Activated CD8-positive, alpha-beta T cell treated with anti-CD3 and anti-CD28 coated beads, Interleukin-2, amount 10 ng/mL, durations not matched to agents 7 days and 5 days (primary cell): ENCODE measurements at regions not wholly inside any gene's neighbourhood (a gene's known extent, or its start where the extent isn't known, plus 50 kb on each side); places are given as distances from the start of the nearest gene placed in this dataset.
A peak's percentile ranks its signal among the peaks of the same experiment; 100 is the strongest.
"Not testable (repeated sequence)": the region's sequence is repeated elsewhere in the genome, so short reads cannot be mapped to it uniquely, and the experiment has no call there.

Source experiments
- ATAC-seq: fragments of 150-1000 bp; cut with Tn5 transposase; one replicate; pipeline ENCODE4 v1.10.0; 2021; ENCODE audit warnings: moderate library complexity
- CTCF ChIA-PET: fragments of 350-600 bp; sonication (Branson Sonifier 250); formaldehyde crosslinking; loops from one replicate; lab custom pipeline; 2021; ENCODE audit warnings: antibody characterized with exemption; lab: Charles Lee
- POLR2A ChIA-PET: fragments of 350-600 bp; sonication (Branson Sonifier 250); formaldehyde crosslinking; loops from one replicate; lab custom pipeline; 2021; ENCODE audit warnings: antibody characterized with exemption; lab: Charles Lee
- DNase-seq: peaks from one replicate; pipeline ENCODE4 v3.0.0-alpha.2; 2020
- H3K27ac Mint-ChIP-seq: one replicate; pipeline ENCODE4 v1.8.0; 2021; ENCODE audit warnings: mild to moderate bottlenecking, mixed read lengths
- H3K27me3 Mint-ChIP-seq: one replicate; pipeline ENCODE4 v1.8.0; 2021; ENCODE audit warnings: low read depth, mixed read lengths
- H3K36me3 Mint-ChIP-seq: one replicate; pipeline ENCODE4 v1.8.0; 2021; ENCODE audit warnings: low read depth, mixed read lengths
- H3K4me1 Mint-ChIP-seq: one replicate; pipeline ENCODE4 v1.8.0; 2021; ENCODE audit warnings: low read depth, mixed read lengths
- H3K4me3 Mint-ChIP-seq: one replicate; pipeline ENCODE4 v1.8.0; 2021; ENCODE audit warnings: mild to moderate bottlenecking, mixed read lengths
- H3K9me3 Mint-ChIP-seq: one replicate; pipeline ENCODE4 v1.8.0; 2022; ENCODE audit warnings: mixed read lengths; ENCODE audit not compliant: insufficient read depth

- Mint-ChIP-seq H3K4me1 (peaks cover 35% of the 10 kb centered on the region), H3K9me3 (no peaks in the 10 kb centered on the region), H3K36me3 (peaks cover 2% of the 10 kb centered on the region), H3K27ac (no peak overlapping the region), H3K4me3 (no peak overlapping the region), H3K27me3 (peaks cover 39% of the 10 kb centered on the region)
- CTCF ChIA-PET = no interaction called here
- POLR2A ChIA-PET = no interaction called here
- DNase-seq = no peak
- no peak for ATAC-seq
Measured at GRCh38 chr20:25856256-25856884, 159.7 kb upstream of the ZNF337 start.

DNA sequence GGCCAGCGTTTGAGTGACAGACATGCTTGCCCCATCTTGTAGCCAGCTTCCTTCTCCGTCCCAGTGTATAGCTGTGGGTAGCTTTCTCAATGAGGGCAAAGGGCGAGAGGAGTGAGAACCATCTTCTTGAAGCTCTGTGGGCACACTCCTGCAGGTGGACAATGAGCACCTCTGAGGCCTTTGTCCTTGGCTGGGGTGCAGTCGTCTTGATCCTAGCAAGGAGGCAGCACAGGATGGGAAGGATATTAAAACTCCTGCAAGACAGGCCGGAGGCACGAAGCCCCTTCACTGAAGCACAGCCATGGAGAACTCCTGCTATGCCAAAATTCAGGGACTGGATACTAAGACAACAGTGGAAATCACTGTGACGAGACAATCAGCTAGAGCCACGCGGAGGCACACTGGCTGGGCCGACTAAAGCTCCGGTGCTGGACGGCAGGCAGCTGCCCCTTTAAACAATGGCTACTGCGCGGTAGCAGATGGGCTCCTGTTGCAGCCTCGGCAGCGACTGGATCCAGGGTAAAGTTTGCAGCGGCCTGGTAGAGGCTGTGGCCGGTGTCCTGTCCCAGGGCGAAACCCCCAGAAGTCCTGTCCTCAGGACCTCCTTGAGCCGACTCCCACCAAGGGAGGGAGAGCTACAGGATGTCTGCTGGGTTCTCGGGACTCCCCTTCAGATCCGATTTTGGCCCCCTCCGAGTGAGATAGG is 159.0 kb upstream of the ZNF337 start:
- peaks cover 31% of the 10 kb centered on the region for H3K27me3 Mint-ChIP-seq
- ATAC-seq, H3K27ac Mint-ChIP-seq, H3K36me3 Mint-ChIP-seq, H3K9me3 Mint-ChIP-seq, H3K4me3 Mint-ChIP-seq, CTCF ChIA-PET, POLR2A ChIA-PET, DNase-seq: not testable (repeated sequence)
- peaks cover 29% of the 10 kb centered on the region for H3K4me1 Mint-ChIP-seq

DNA sequence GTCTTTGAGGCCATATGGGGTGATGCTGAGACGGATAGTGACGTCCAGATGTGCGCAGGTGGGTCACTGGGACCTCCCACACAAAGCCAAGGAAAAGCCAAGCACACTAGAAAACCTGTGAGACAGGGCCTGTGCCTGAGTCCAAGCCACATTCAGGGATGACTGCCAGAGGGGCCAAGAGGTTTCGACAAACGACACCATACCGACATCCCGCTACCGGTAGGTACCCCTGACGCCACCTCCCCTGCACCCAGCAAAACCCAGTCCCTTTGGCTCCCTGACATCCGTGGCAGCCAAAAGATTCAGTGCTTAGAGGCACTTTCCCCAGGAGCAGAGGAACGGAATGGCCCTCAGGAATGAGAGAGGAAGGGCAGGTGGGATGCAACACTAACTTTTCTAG is 158.0 kb upstream of the ZNF337 start:
- Mint-ChIP-seq H3K27me3 (peaks cover 23% of the 10 kb centered on the region), H3K4me1 (peaks cover 22% of the 10 kb centered on the region), H3K4me3 (peak overlapping the region; percentile 83)
- H3K36me3 Mint-ChIP-seq, ATAC-seq, CTCF ChIA-PET, H3K9me3 Mint-ChIP-seq, H3K27ac Mint-ChIP-seq, POLR2A ChIA-PET, DNase-seq: not testable (repeated sequence)

- CTCF ChIA-PET, H3K9me3 Mint-ChIP-seq, POLR2A ChIA-PET, H3K36me3 Mint-ChIP-seq: not testable (repeated sequence)
- Mint-ChIP-seq H3K27me3 (peaks cover 17% of the 10 kb centered on the region), H3K27ac (peak overlapping the region; percentile 79), H3K4me3 (peak overlapping the region; percentile 83), H3K4me1 (peaks cover 18% of the 10 kb centered on the region)
- DNase-seq (peak; percentile 85), ATAC-seq (peak; percentile 92)
Measured at GRCh38 chr20:25853718-25854388, 157.2 kb upstream of the ZNF337 start.

DNA sequence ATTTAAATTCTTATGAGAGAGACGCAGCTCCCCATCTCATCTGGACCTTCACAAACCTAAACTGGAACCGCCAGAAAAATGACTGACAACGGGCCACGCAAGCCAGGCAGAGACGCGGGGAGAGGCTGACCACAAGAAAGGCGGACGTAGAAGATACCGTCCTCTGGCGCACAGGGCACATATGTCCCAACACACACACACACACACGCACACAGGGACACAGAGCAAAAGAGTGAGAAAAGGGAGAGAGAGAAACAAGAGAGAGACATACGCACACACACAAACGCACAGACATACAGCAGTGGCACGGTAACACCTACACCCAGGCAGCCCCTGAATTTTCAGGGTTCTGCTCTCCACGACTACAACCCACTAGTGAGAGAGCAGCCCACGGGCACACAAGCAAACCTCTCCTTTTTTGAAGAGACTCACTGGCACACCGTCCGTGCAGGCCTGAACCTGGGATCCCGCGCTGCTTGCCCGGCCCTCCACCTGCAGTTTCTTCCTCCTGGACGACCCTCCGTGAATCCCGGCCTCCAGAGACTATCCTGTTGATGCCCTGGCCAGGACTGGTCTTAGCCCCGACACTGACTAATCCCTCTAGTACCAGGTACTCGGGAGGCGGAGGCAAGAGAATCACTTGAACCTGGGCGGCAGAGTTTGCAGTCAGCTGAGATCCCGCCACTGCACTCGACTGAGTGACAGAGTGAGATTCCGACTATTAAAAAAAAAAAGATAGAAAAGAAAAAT is 156.5 kb upstream of the ZNF337 start:
- H3K9me3 Mint-ChIP-seq, CTCF ChIA-PET, POLR2A ChIA-PET, H3K36me3 Mint-ChIP-seq: not testable (repeated sequence)
- peak overlapping the region; percentile 30 for H3K27ac Mint-ChIP-seq
- H3K27me3 Mint-ChIP-seq = peaks cover 12% of the 10 kb centered on the region
- DNase-seq (peak; percentile 23), ATAC-seq (peak; percentile 28)
- peak overlapping the region; percentile 83 for H3K4me3 Mint-ChIP-seq
- peaks cover 11% of the 10 kb centered on the region for H3K4me1 Mint-ChIP-seq

GRCh38 chr20:25850133-25850532 is 153.5 kb upstream of the ZNF337 start:
- POLR2A ChIA-PET, H3K36me3 Mint-ChIP-seq, DNase-seq, H3K27ac Mint-ChIP-seq, H3K9me3 Mint-ChIP-seq, ATAC-seq, H3K4me3 Mint-ChIP-seq, CTCF ChIA-PET, H3K4me1 Mint-ChIP-seq, H3K27me3 Mint-ChIP-seq: not testable (repeated sequence)

- ATAC-seq = no peak
- H3K27me3 Mint-ChIP-seq = peaks cover 3% of the 10 kb centered on the region
- DNase-seq = no peak
- no peaks in the 10 kb centered on the region for H3K36me3 Mint-ChIP-seq
- H3K9me3 Mint-ChIP-seq = no peaks in the 10 kb centered on the region
- no peak overlapping the region for H3K4me3 Mint-ChIP-seq
- H3K27ac Mint-ChIP-seq = no peak overlapping the region
- peaks cover 3% of the 10 kb centered on the region for H3K4me1 Mint-ChIP-seq
- CTCF ChIA-PET = no interaction called here
- POLR2A ChIA-PET = no interaction called here
Measured at GRCh38 chr20:25848222-25848621, 151.6 kb upstream of the ZNF337 start.

GRCh38 chr20:25844640-25845039 is 148.0 kb upstream of the ZNF337 start:
- not testable (repeated sequence) for H3K4me1 Mint-ChIP-seq, H3K27ac Mint-ChIP-seq

GRCh38 chr20:25813511-25813910 is 116.9 kb upstream of the ZNF337 start:
- DNase-seq, H3K4me3 Mint-ChIP-seq, ATAC-seq, H3K27me3 Mint-ChIP-seq, H3K4me1 Mint-ChIP-seq, CTCF ChIA-PET, POLR2A ChIA-PET, H3K9me3 Mint-ChIP-seq, H3K36me3 Mint-ChIP-seq, H3K27ac Mint-ChIP-seq: not testable (repeated sequence)

More at GRCh38 chr20:25844640-25845039, 148.0 kb upstream of the ZNF337 start:
- CTCF ChIA-PET, H3K36me3 Mint-ChIP-seq, H3K9me3 Mint-ChIP-seq, H3K4me3 Mint-ChIP-seq, POLR2A ChIA-PET, ATAC-seq, H3K27me3 Mint-ChIP-seq, DNase-seq: not testable (repeated sequence)

DNA sequence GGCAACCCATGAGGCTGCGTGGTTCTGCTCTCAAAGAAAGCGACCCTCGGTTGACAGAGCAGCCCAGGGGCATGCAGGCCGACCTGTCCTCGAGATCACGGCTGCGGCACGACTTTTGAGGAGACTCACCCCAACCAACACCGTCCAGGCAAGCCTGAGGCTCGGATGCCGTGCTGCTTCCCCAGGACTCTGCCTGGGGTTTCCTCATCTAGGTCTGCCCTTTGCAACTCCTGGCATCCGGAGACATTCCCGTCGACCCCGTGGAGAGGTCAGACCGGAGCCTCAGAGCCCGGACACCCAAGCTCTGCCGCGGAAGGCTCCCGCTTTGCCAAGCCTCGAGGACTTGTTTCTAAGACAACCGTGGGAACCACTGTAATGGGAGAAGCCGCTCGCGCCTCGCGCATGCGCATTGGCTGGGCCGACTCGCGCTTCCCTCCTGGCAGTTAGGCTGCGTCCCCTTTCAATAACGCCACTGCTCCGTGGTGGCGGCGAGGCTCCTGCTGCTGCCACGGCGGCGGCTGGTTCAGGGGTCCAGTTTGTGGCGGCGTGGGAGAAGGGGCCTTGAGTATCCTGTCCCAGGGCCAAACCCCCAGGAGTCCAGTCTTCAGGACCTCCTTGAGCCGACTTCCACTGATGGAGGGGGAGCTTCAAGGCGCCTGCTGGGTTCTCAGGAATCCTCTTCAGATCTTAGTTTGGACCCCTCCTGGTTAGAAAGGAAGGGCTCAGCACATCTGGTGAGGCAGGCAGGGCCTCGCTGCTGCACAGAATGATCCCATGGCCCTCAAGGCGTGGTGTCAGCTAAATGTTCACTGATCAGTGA is 101.7 kb upstream of the ZNF337 start:
- ATAC-seq, H3K9me3 Mint-ChIP-seq, POLR2A ChIA-PET: not testable (repeated sequence)

DNA sequence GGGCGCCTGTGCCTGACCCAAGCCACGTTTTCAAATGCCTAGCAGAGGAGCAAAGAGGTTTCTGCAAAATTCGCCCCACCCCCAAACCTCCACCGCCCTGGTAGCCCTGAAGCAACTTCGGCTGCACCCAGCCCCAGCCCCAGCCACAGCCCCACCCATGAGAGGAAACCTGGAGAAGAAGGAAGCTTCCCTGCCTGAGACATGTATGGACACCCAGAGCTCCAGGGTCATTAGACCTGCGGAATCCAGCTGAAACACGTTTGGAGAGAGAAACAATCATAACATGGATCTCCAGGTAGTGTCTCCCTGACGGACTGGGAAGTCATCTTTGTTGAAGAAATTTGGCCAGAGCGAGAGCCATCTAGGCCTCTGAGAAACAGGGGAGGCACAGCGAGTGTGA is 100.4 kb upstream of the ZNF337 start:
- CTCF ChIA-PET, DNase-seq, H3K4me1 Mint-ChIP-seq, POLR2A ChIA-PET, H3K9me3 Mint-ChIP-seq, H3K27ac Mint-ChIP-seq, H3K4me3 Mint-ChIP-seq, ATAC-seq, H3K27me3 Mint-ChIP-seq, H3K36me3 Mint-ChIP-seq: not testable (repeated sequence)

More for the DNA sequence above, 101.7 kb upstream of the ZNF337 start:
- H3K27ac Mint-ChIP-seq, DNase-seq, H3K27me3 Mint-ChIP-seq, H3K4me3 Mint-ChIP-seq, H3K36me3 Mint-ChIP-seq, H3K4me1 Mint-ChIP-seq, CTCF ChIA-PET: not testable (repeated sequence)
